ENCODE measurements at regions not wholly inside any gene's neighbourhood (a gene's known extent, or its start where the extent isn't known, plus 50 kb on each side); places are given as distances from the start of the nearest gene placed in this dataset.

GRCh38 chr5:143581649-143582048, 178.2 kb upstream of the NR3C1 start:
- no peak for DNase-seq

GRCh38 chr5:143581147-143581546, 177.7 kb upstream of the NR3C1 start:
- DNase-seq = no peak

GRCh38 chr5:143576711-143577484, 173.4 kb upstream of the NR3C1 start:
- DNase-seq = no peak

GRCh38 chr5:143575286-143575685, 171.8 kb upstream of the NR3C1 start:
- no peak for DNase-seq

GRCh38 chr5:143574236-143574635, 170.8 kb upstream of the NR3C1 start:
- no peak for DNase-seq

- no peak for DNase-seq
Measured at GRCh38 chr5:143573568-143574170, 170.2 kb upstream of the NR3C1 start.

GRCh38 chr5:143572671-143573070, 169.2 kb upstream of the NR3C1 start:
- no peak for DNase-seq

- DNase-seq = no peak
Measured at GRCh38 chr5:143571642-143572624, 168.4 kb upstream of the NR3C1 start.

GRCh38 chr5:143570989-143571388, 167.5 kb upstream of the NR3C1 start:
- DNase-seq = no peak

- no peak for DNase-seq
Measured at GRCh38 chr5:143569722-143570567, 166.5 kb upstream of the NR3C1 start.

- no peak for DNase-seq
Measured at GRCh38 chr5:143569213-143569701, 165.8 kb upstream of the NR3C1 start.

- no peak for DNase-seq
Measured at GRCh38 chr5:143567583-143568504, 164.4 kb upstream of the NR3C1 start.

- DNase-seq = no peak
Measured at GRCh38 chr5:143566139-143566538, 162.7 kb upstream of the NR3C1 start.

GRCh38 chr5:143564417-143564816, 160.9 kb upstream of the NR3C1 start:
- DNase-seq = no peak

- DNase-seq = no peak
Measured at GRCh38 chr5:143562935-143563334, 159.4 kb upstream of the NR3C1 start.

GRCh38 chr5:143561219-143561618, 157.7 kb upstream of the NR3C1 start:
- no peak for DNase-seq

GRCh38 chr5:143560378-143560777, 156.9 kb upstream of the NR3C1 start:
- DNase-seq = no peak

GRCh38 chr5:143559586-143560109, 156.2 kb upstream of the NR3C1 start:
- DNase-seq = no peak

GRCh38 chr5:143558048-143558447, 154.6 kb upstream of the NR3C1 start:
- no peak for DNase-seq

- DNase-seq = no peak
Measured at GRCh38 chr5:143557061-143557818, 153.8 kb upstream of the NR3C1 start.
